ENCODE measurements at regions not wholly inside any gene's neighbourhood (a gene's known extent, or its start where the extent isn't known, plus 50 kb on each side); places are given as distances from the start of the nearest gene placed in this dataset.

- H3K36me3 ChIP-seq (ENCODE audit: insufficient read depth, low read length): no peaks in the 10 kb centered on the region
- Mint-ChIP-seq H3K36me3 (ENCODE audit: low read depth, unreplicated experiment) (peaks cover 2% of the 10 kb centered on the region), H3K4me3 (ENCODE audit: unreplicated experiment) (no peak overlapping the region), H3K4me1 (ENCODE audit: low read depth, unreplicated experiment) (peaks cover 22% of the 10 kb centered on the region), H3K9me3 (ENCODE audit: unreplicated experiment) (peaks cover 7% of the 10 kb centered on the region), H3K27me3 (ENCODE audit: low read depth, unreplicated experiment) (peaks cover 47% of the 10 kb centered on the region), H3K27ac (ENCODE audit: unreplicated experiment) (peak overlapping the region; percentile 78)
- no peak overlapping the region for H3K4me2 ChIP-seq (ENCODE audit: low read length)
- no peak overlapping the region for H3K4me3 ChIP-seq (ENCODE audit: insufficient read depth, low read depth, low read length)
- no peak for TF ChIP-seq EZH2 (IDR thresholded peaks at IDR 0.05; ENCODE audit: insufficient read depth, low read length)
- TF ChIP-seq, protein P1, sequence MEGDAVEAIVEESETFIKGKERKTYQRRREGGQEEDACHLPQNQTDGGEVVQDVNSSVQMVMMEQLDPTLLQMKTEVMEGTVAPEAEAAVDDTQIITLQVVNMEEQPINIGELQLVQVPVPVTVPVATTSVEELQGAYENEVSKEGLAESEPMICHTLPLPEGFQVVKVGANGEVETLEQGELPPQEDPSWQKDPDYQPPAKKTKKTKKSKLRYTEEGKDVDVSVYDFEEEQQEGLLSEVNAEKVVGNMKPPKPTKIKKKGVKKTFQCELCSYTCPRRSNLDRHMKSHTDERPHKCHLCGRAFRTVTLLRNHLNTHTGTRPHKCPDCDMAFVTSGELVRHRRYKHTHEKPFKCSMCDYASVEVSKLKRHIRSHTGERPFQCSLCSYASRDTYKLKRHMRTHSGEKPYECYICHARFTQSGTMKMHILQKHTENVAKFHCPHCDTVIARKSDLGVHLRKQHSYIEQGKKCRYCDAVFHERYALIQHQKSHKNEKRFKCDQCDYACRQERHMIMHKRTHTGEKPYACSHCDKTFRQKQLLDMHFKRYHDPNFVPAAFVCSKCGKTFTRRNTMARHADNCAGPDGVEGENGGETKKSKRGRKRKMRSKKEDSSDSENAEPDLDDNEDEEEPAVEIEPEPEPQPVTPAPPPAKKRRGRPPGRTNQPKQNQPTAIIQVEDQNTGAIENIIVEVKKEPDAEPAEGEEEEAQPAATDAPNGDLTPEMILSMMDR (IDR thresholded peaks at IDR 0.05; ENCODE audit: insufficient read depth, low read depth, low read length): no peak
- no peak overlapping the region for H3K27ac ChIP-seq (ENCODE audit: low read depth, low read length)
- FAIRE-seq: no peak
- peaks cover 14% of the 10 kb centered on the region for H3K27me3 ChIP-seq (ENCODE audit: insufficient read depth, low read length)
- H3K9me3 ChIP-seq (ENCODE audit: insufficient read depth, low read depth, low read length): no peaks in the 10 kb centered on the region
- H4K20me1 ChIP-seq (ENCODE audit: insufficient read depth, low read length): no peaks in the 10 kb centered on the region
- H2AFZ ChIP-seq (ENCODE audit: low read depth, low read length): no peak overlapping the region
- no peak for DNase-seq (ENCODE audit: low read depth)
- H3K79me2 ChIP-seq (ENCODE audit: insufficient read depth, low read length): no peaks in the 10 kb centered on the region
- H3K9ac ChIP-seq (ENCODE audit: low read length): no peak overlapping the region
- peaks cover 21% of the 10 kb centered on the region for H3K4me1 ChIP-seq (ENCODE audit: insufficient read depth, low read length)
These were observed 143.6 kb upstream of the GLI2 start for GRCh38 chr2:120592084-120592483.

- FAIRE-seq (no peak), DNase-seq (ENCODE audit: low read depth) (no peak)
- Histone ChIP-seq H2AFZ (ENCODE audit: low read depth, low read length) (no peak overlapping the region), H3K9me3 (ENCODE audit: insufficient read depth, low read depth, low read length) (no peaks in the 10 kb centered on the region), H3K27me3 (ENCODE audit: insufficient read depth, low read length) (peaks cover 2% of the 10 kb centered on the region), H4K20me1 (ENCODE audit: insufficient read depth, low read length) (no peaks in the 10 kb centered on the region), H3K9ac (ENCODE audit: low read length) (no peak overlapping the region), H3K79me2 (ENCODE audit: insufficient read depth, low read length) (no peaks in the 10 kb centered on the region), H3K4me3 (ENCODE audit: insufficient read depth, low read depth, low read length) (no peak overlapping the region), H3K4me2 (ENCODE audit: low read length) (no peak overlapping the region), H3K4me1 (ENCODE audit: insufficient read depth, low read length) (peaks cover 22% of the 10 kb centered on the region), H3K36me3 (ENCODE audit: insufficient read depth, low read length) (no peaks in the 10 kb centered on the region), H3K27ac (ENCODE audit: low read depth, low read length) (no peak overlapping the region)
- peaks cover 16% of the 10 kb centered on the region for H3K9me3 Mint-ChIP-seq (ENCODE audit: unreplicated experiment)
- no peak overlapping the region for H3K4me3 Mint-ChIP-seq (ENCODE audit: unreplicated experiment)
- no peak overlapping the region for H3K27ac Mint-ChIP-seq (ENCODE audit: unreplicated experiment)
- peaks cover 1% of the 10 kb centered on the region for H3K36me3 Mint-ChIP-seq (ENCODE audit: low read depth, unreplicated experiment)
- TF ChIP-seq, protein P1 (IDR thresholded peaks at IDR 0.05; ENCODE audit: insufficient read depth, low read depth, low read length): no peak
- TF ChIP-seq EZH2 (IDR thresholded peaks at IDR 0.05; ENCODE audit: insufficient read depth, low read length): no peak
- peaks cover 19% of the 10 kb centered on the region for H3K4me1 Mint-ChIP-seq (ENCODE audit: low read depth, unreplicated experiment)
- H3K27me3 Mint-ChIP-seq (ENCODE audit: low read depth, unreplicated experiment): peaks cover 45% of the 10 kb centered on the region
These were observed 141.6 kb upstream of the GLI2 start for GRCh38 chr2:120593921-120594686.

Data from astrocyte (in vitro differentiated cells and primary cell).